ENCODE measurements at regions not wholly inside any gene's neighbourhood (a gene's known extent, or its start where the extent isn't known, plus 50 kb on each side); places are given as distances from the start of the nearest gene placed in this dataset.

- TF ChIP-seq EZH2 (IDR thresholded peaks at IDR 0.05) (no peak), FOXP2 (optimal IDR thresholded peaks at IDR 0.05; ENCODE audit: control extremely low read depth, extremely low read length, insufficient read depth) (no peak)
Measured at GRCh38 chr2:215644233-215644897, 208.5 kb upstream of the FN1 start.
